ENCODE measurements at regions not wholly inside any gene's neighbourhood (a gene's known extent, or its start where the extent isn't known, plus 50 kb on each side); places are given as distances from the start of the nearest gene placed in this dataset.

DNA sequence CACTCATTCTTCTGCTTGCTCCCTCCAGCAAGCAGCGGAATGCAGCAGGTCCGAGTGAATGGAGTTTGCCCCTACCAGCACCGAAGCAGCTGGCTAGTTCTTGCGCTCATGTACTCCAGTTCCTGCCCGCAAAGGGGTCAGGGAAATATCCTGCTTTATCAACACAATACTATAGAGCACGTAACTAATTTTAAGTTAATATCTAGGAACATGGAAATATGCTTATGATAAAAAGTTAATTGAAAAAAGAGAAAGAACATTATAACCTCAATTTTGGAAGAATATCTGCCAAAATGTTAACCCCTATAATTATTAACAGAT is 195.6 kb downstream of the SNCA start:
- TF ChIP-seq POLR2A (IDR thresholded peaks at IDR 0.05) = no peak
- TF ChIP-seq, protein P1, sequence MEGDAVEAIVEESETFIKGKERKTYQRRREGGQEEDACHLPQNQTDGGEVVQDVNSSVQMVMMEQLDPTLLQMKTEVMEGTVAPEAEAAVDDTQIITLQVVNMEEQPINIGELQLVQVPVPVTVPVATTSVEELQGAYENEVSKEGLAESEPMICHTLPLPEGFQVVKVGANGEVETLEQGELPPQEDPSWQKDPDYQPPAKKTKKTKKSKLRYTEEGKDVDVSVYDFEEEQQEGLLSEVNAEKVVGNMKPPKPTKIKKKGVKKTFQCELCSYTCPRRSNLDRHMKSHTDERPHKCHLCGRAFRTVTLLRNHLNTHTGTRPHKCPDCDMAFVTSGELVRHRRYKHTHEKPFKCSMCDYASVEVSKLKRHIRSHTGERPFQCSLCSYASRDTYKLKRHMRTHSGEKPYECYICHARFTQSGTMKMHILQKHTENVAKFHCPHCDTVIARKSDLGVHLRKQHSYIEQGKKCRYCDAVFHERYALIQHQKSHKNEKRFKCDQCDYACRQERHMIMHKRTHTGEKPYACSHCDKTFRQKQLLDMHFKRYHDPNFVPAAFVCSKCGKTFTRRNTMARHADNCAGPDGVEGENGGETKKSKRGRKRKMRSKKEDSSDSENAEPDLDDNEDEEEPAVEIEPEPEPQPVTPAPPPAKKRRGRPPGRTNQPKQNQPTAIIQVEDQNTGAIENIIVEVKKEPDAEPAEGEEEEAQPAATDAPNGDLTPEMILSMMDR (IDR thresholded peaks at IDR 0.05) = no peak
